HepG2 (cell line): ENCODE measurements at regions not wholly inside any gene's neighbourhood (a gene's known extent, or its start where the extent isn't known, plus 50 kb on each side); places are given as distances from the start of the nearest gene placed in this dataset.

Experiments
- ATAC-seq: fragments of 200-7000 bp; cut with Tn5 transposase; 3 replicates; pipeline ENCODE4 v1.9.1; 2020; ENCODE audit warnings: mild to moderate bottlenecking, moderate library complexity
- BruUV-seq: library from RNA; stranded (reverse); fragments of 400-500 nt; replicated peaks from 2 replicates; lab custom pipeline; 2021; lab: Mats Ljungman, UMichigan
- CTCF ChIA-PET: fragments of 300-600 bp; formaldehyde crosslinking; extraction: SDS; loops from one replicate; lab custom pipeline; 2021; ENCODE audit warnings: low total read pairs, inconsistent platforms, low intra/inter-chr PET ratio; lab: Yijun Ruan, JAX
- POLR2A ChIA-PET: fragments of 350-600 bp; sonication (Branson Sonifier 250); formaldehyde crosslinking; loops from one replicate; lab custom pipeline; 2020; ENCODE audit warnings: antibody characterized with exemption, inconsistent platforms; lab: Yijun Ruan, JAX
- DNase-seq: peaks from one replicate; pipeline ENCODE4 v3.0.0-alpha.2; 2015; ENCODE audit warnings: low spot score
- FAIRE-seq: peaks from 3 replicates; lab custom pipeline; 2011; peaks lifted over from hg19 to GRCh38; lab: Jason Lieb, UNC
- H2AFZ ChIP-seq: one replicate; pipeline ENCODE4 v1.6.1; 2011; ENCODE audit warnings: low read length, inconsistent platforms
- H3K27ac ChIP-seq: fragments of 300-600 bp; 3 replicates; pipeline ENCODE4 v1.8.0; 2011; ENCODE audit warnings: mixed run types, mild to moderate bottlenecking, mixed read lengths, low read length, inconsistent platforms; ENCODE audit not compliant: insufficient read depth; ENCODE audit errors: extremely low read length
- H3K27me3 ChIP-seq, 2 experiments: fragments of 200-600 bp in 1 of 2; 2 replicates in 1 of 2; 3 replicates in 1 of 2; pipeline versions ENCODE4 v1.6.0 to v1.8.0; 2011; ENCODE audit warnings: low read length in 2 of 2, mild to moderate bottlenecking in 2 of 2, moderate library complexity in 2 of 2, inconsistent platforms in 1 of 2; ENCODE audit not compliant: insufficient read depth in 2 of 2, control insufficient read depth in 1 of 2
- H3K36me3 ChIP-seq, 2 experiments: fragments of 200-600 bp in 1 of 2; replicated peaks in 1 of 2; 2 replicates in 1 of 2; 3 replicates in 1 of 2; pipeline versions ENCODE4 v1.5.1 to v1.8.0; 2011; ENCODE audit warnings: low read length in 2 of 2, inconsistent platforms in 1 of 2; ENCODE audit not compliant: insufficient read depth in 2 of 2, control insufficient read depth in 1 of 2
- H3K4me1 ChIP-seq: 2 replicates; pipeline ENCODE4 v1.5.1; 2012; ENCODE audit warnings: low read length, inconsistent platforms; ENCODE audit not compliant: insufficient read depth
- H3K4me2 ChIP-seq: 2 replicates; pipeline ENCODE4 v1.6.0; 2011; ENCODE audit warnings: low read depth, low read length, inconsistent platforms
- H3K4me3 ChIP-seq, 3 experiments: fragments of 200-600 bp in 1 of 3; sonication (generic), shearing (Covaris generic) in 1 of 3; replicated peaks in 1 of 3; 2 replicates each; pipeline ENCODE4 v1.5.1; 2011 to 2016; ENCODE audit warnings: low read length in 3 of 3, inconsistent platforms in 2 of 3, low read depth in 2 of 3, mild to moderate bottlenecking in 2 of 3, control low read depth in 1 of 3, mixed read lengths in 1 of 3; ENCODE audit not compliant: insufficient read depth in 1 of 3
- H3K79me2 ChIP-seq: one replicate; pipeline ENCODE4 v1.6.1; 2011; ENCODE audit warnings: low read length, inconsistent platforms; ENCODE audit not compliant: insufficient read depth
- H3K9ac ChIP-seq: 2 replicates; pipeline ENCODE4 v1.6.0; 2011; ENCODE audit warnings: mild to moderate bottlenecking, low read depth, low read length, inconsistent platforms; ENCODE audit not compliant: insufficient read depth
- H3K9me3 ChIP-seq: 2 replicates; pipeline ENCODE4 v1.5.1; 2012; ENCODE audit warnings: mild to moderate bottlenecking, low read length
- H4K20me1 ChIP-seq: 2 replicates; pipeline ENCODE4 v1.6.0; 2011; ENCODE audit warnings: inconsistent platforms, mild to moderate bottlenecking, low read length, moderate library complexity; ENCODE audit not compliant: insufficient read depth
- CBFB ChIP-seq: sonication (generic); formaldehyde crosslinking; IDR thresholded peaks from 2 replicates; pipeline ENCODE4 v1.4.0; 2020; ENCODE audit warnings: missing genetic modification reagents
- EP300 ChIP-seq, 3 experiments: sonication (generic) in 1 of 3; formaldehyde crosslinking in 1 of 3; IDR thresholded peaks; 2 replicates each; pipeline versions ENCODE4 v1.5.1 to v1.6.1; 2011 to 2020; ENCODE audit warnings: low read depth in 2 of 3, low read length in 2 of 3, borderline replicate concordance in 1 of 3, improper control_type of control experiment in 1 of 3, mild to moderate bottlenecking in 1 of 3, missing genetic modification reagents in 1 of 3, moderate library complexity in 1 of 3
- KLF6 ChIP-seq: IDR thresholded peaks from 2 replicates; pipeline ENCODE4 v1.8.0; 2016; ENCODE audit warnings: missing biosample characterization, missing genetic modification reagents
- MYNN ChIP-seq: sonication (generic); formaldehyde crosslinking; IDR thresholded peaks from 2 replicates; pipeline ENCODE4 v1.4.0; 2020; ENCODE audit warnings: mild to moderate bottlenecking, low read depth, missing genetic modification reagents
- THYN1 ChIP-seq: sonication (generic); formaldehyde crosslinking; IDR thresholded peaks from 2 replicates; pipeline ENCODE4 v1.8.1; 2023; ENCODE audit warnings: low read depth, mild to moderate bottlenecking, moderate library complexity, missing genetic modification reagents, borderline replicate concordance
- ZNF687 ChIP-seq: sonication (generic); formaldehyde crosslinking; IDR thresholded peaks from 2 replicates; pipeline ENCODE4 v1.5.1; 2020; ENCODE audit warnings: mild to moderate bottlenecking, missing genetic modification reagents, moderate library complexity
- ZNF772 ChIP-seq: sonication (generic); formaldehyde crosslinking; IDR thresholded peaks from 2 replicates; pipeline ENCODE4 v1.5.0; 2020; ENCODE audit warnings: mild to moderate bottlenecking, missing genetic modification reagents
- ZNF841 ChIP-seq: sonication (generic); formaldehyde crosslinking; IDR thresholded peaks from 2 replicates; pipeline ENCODE4 v1.8.1; 2023; ENCODE audit warnings: missing genetic modification reagents, borderline replicate concordance
- WGBS: methylation state at CpG from one replicate; pipeline ENCODE4 v1.1.6; 2017; ENCODE audit warnings: low lambda C conversion rate; 5-methylcytosine and 5-hydroxymethylcytosine counted together
- in situ Hi-C: cut with HindIII; loops from 2 replicates; pipeline ENCODE4 v1.10.0; 2017; ENCODE audit warnings: low pct_unique_long_range_greater_than_20kb; ENCODE audit not compliant: extremely low pct_ligation_motif_present
- intact Hi-C: fragments of 100-400 bp; cut with micrococcal nuclease; formaldehyde crosslinking; loops from one replicate; pipeline ENCODE4 v1.10.0; 2022; ENCODE audit not compliant: unreplicated experiment

DNA sequence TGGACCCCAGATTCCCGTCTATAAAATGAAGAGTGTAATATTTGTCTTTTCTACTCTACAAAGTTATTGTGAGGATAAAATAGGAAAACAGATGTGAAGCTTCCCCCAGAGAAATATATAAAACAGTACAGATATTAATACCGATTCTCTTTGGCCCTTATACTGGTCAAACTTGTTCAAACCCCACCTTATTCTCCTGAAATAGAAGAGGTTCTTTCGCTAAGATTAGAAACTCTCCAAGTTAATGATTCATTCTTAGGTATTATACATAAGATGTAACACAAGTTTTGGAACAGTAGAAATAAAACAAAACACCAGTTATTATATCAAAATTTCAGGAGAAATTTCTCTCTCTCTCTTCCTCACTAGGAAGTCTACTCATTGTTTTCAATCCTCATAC lies 852.4 kb upstream of the ADAMTS5 start:
- no peak for FAIRE-seq
- intact Hi-C loops, result no loop called here
- no peak overlapping the region for H3K4me2 ChIP-seq
- H3K36me3 ChIP-seq, result no peaks in the 10 kb centered on the region
- ATAC-seq, result no peak
- H3K27me3 ChIP-seq, result no peaks in the 10 kb centered on the region
- no peak overlapping the region for H3K9ac ChIP-seq
- ChIA-PET POLR2A (no interaction called here), CTCF (no interaction called here)
- no peaks in the 10 kb centered on the region for H4K20me1 ChIP-seq
- no TSS peak for BruUV-seq
- H3K79me2 ChIP-seq, result no peaks in the 10 kb centered on the region
- H3K4me3 ChIP-seq, result no peak overlapping the region
- in situ Hi-C loops, result no loop called here
- no peak for DNase-seq
- H3K9me3 ChIP-seq, result peaks cover 93% of the 10 kb centered on the region
- TF ChIP-seq THYN1 (CRISPR knock-in tag) (no peak), ZNF841 (CRISPR knock-in tag) (no peak), MYNN (CRISPR knock-in tag) (no peak), ZNF687 (no peak), ZNF772 (CRISPR knock-in tag) (no peak), EP300 (IDR thresholded peaks at IDR 0.05; ENCODE audit: low read depth in 2 of 2, low read length in 2 of 2) (no peak), EP300 (CRISPR knock-in tag; IDR thresholded peaks at IDR 0.05; ENCODE audit: borderline replicate concordance) (no peak), CBFB (no peak), KLF6 (no peak)
- H3K4me1 ChIP-seq, result no peaks in the 10 kb centered on the region
- 21% methylated on average over 3 of the region's 3 CpGs for WGBS
- H2AFZ ChIP-seq, result no peak overlapping the region
- H3K27ac ChIP-seq, result no peak overlapping the region
